ENCODE measurements at regions not wholly inside any gene's neighbourhood (a gene's known extent, or its start where the extent isn't known, plus 50 kb on each side); places are given as distances from the start of the nearest gene placed in this dataset.

DNA sequence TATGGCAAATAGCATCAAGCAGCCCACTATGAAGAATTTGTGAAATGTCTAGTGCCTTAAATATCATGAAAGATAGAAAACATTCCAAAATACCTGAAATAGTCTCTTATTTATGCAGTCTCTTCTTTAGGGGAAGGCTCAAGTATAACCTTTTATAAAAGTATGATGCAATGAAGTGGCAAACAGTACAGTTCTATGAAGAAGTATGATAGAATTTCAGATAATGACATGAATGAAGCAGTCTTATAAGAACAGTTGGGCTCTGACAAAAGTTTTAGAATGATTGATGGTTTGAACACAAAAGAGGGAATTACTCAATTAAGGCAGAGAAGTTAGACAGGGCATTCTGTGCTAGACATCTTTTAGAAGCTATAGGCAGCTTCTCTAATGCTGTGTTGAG is 1791.8 kb upstream of the PIK3C3 start:
- CTCF ChIA-PET (ENCODE audit: partially characterized antibody), result interaction anchor here (1.2 kb wide), 1 partner anchor 73 kb away, joined by 4 read pairs; no protein-coding TSS in a partner anchor

More for the DNA sequence above, 1791.8 kb upstream of the PIK3C3 start:
- Histone ChIP-seq H3K4ac (replicated peaks; ENCODE audit: insufficient read length, low read depth, low read length) (no peak overlapping the region), H3K23ac (ENCODE audit: insufficient read length) (no peak overlapping the region), H3K27me3 (replicated peaks in 1 of 4; ENCODE audit: control insufficient read depth in 3 of 4, extremely low read depth in 1 of 4, insufficient read depth in 3 of 4, low read length in 3 of 4) (no peaks in the 10 kb centered on the region), H4K20me1 (replicated peaks in 1 of 2; ENCODE audit: control insufficient read depth in 1 of 2, insufficient read depth in 2 of 2, low read length in 2 of 2) (no peaks in the 10 kb centered on the region), H4K8ac (ENCODE audit: extremely low read depth, insufficient read depth, low read length) (no peak overlapping the region), H3K27ac (ENCODE audit: low read depth, low read length) (no peak overlapping the region), H3K9ac (replicated peaks in 1 of 4; ENCODE audit: extremely low read depth in 1 of 4, low read depth in 3 of 4, low read length in 3 of 4) (no peak overlapping the region), H2BK15ac (ENCODE audit: low read length) (no peak overlapping the region), H2BK5ac (ENCODE audit: low read depth, low read length) (no peak overlapping the region), H4K91ac (replicated peaks; ENCODE audit: insufficient read length, low read length) (no peak overlapping the region), H3K56ac (replicated peaks; ENCODE audit: insufficient read length, low read depth, low read length) (no peak overlapping the region), H3K14ac (ENCODE audit: insufficient read length) (no peak overlapping the region), H3K18ac (ENCODE audit: extremely low read depth, low read length) (no peak overlapping the region), H3K9me3 (ENCODE audit: insufficient read depth in 2 of 2, low read depth in 1 of 2, low read length in 1 of 2) (no peaks in the 10 kb centered on the region), H3K79me2 (ENCODE audit: control insufficient read depth in 1 of 2, insufficient read depth in 2 of 2, low read length in 2 of 2) (no peaks in the 10 kb centered on the region), H2BK20ac (ENCODE audit: low read length) (no peak overlapping the region), H2AFZ (ENCODE audit: low read length) (no peak overlapping the region), H3K4me2 (ENCODE audit: insufficient read depth in 1 of 2, low read depth in 2 of 2, low read length in 2 of 2) (no peak overlapping the region), H4K5ac (ENCODE audit: insufficient read length, low read depth, low read length) (no peak overlapping the region), H2AK5ac (ENCODE audit: low read depth, low read length) (no peak overlapping the region), H3K4me1 (replicated peaks in 1 of 4; ENCODE audit: control insufficient read depth in 3 of 4, insufficient read depth in 4 of 4, low read length in 3 of 4) (peaks cover 0 to 2% (median 0%) of the 10 kb centered on the region in 4 experiments; a peak in 1 of 7 replicates), H2BK120ac (replicated peaks; ENCODE audit: low read depth, low read length) (no peak overlapping the region), H3K23me2 (ENCODE audit: low read depth, low read length) (no peaks in the 10 kb centered on the region), H3K4me3 (ENCODE audit: extremely low read depth in 1 of 4, insufficient read depth in 2 of 4, low read depth in 3 of 4, low read length in 4 of 4) (no peak overlapping the region), H3K36me3 (ENCODE audit: control insufficient read depth in 2 of 4, insufficient read depth in 4 of 4, low read length in 3 of 4) (no peaks in the 10 kb centered on the region), H2BK12ac (ENCODE audit: low read depth, low read length) (no peak overlapping the region), H3K79me1 (ENCODE audit: low read depth, low read length) (no peaks in the 10 kb centered on the region)
- no peak for TF ChIP-seq KDM5A (IDR thresholded peaks at IDR 0.05; ENCODE audit: low read length)
- no peak for TF ChIP-seq SAP30 (IDR thresholded peaks at IDR 0.05; ENCODE audit: insufficient read depth, insufficient replicate concordance, low read length)
- TF ChIP-seq CBX5 (IDR thresholded peaks at IDR 0.05; ENCODE audit: low read depth, low read length), result no peak
- TF ChIP-seq, protein P1, sequence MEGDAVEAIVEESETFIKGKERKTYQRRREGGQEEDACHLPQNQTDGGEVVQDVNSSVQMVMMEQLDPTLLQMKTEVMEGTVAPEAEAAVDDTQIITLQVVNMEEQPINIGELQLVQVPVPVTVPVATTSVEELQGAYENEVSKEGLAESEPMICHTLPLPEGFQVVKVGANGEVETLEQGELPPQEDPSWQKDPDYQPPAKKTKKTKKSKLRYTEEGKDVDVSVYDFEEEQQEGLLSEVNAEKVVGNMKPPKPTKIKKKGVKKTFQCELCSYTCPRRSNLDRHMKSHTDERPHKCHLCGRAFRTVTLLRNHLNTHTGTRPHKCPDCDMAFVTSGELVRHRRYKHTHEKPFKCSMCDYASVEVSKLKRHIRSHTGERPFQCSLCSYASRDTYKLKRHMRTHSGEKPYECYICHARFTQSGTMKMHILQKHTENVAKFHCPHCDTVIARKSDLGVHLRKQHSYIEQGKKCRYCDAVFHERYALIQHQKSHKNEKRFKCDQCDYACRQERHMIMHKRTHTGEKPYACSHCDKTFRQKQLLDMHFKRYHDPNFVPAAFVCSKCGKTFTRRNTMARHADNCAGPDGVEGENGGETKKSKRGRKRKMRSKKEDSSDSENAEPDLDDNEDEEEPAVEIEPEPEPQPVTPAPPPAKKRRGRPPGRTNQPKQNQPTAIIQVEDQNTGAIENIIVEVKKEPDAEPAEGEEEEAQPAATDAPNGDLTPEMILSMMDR (IDR thresholded peaks at IDR 0.05; ENCODE audit: control extremely low read depth in 1 of 3, insufficient read depth in 1 of 3, low read depth in 1 of 3, low read length in 3 of 3), result no peak
- TF ChIP-seq PHF8 (conservative IDR thresholded peaks at IDR 0.05; ENCODE audit: low read depth, low read length), result no peak
- TF ChIP-seq SUZ12 (IDR thresholded peaks at IDR 0.05; ENCODE audit: low read length), result no peak
- TF ChIP-seq CTBP2 (IDR thresholded peaks at IDR 0.05; ENCODE audit: borderline replicate concordance, insufficient read depth, insufficient read length, low read length), result no peak
- no peak for TF ChIP-seq CHD1 (IDR thresholded peaks at IDR 0.05; ENCODE audit: low read depth, low read length)
- TF ChIP-seq JUN (IDR thresholded peaks at IDR 0.05; ENCODE audit: low read depth, low read length), result no peak
- POLR2A ChIA-PET (ENCODE audit: partially characterized antibody), result no interaction called here
- FAIRE-seq, result no peak
- DNase-seq (ENCODE audit: low read depth in 1 of 2, low spot score in 2 of 2), result no peak

Data from H1 (cell line).